NB4 (cell line): ENCODE measurements at regions not wholly inside any gene's neighbourhood (a gene's known extent, or its start where the extent isn't known, plus 50 kb on each side); places are given as distances from the start of the nearest gene placed in this dataset.

ENCODE experiments used
- DNase-seq: peaks from one replicate; pipeline ENCODE4 v3.0.0; 2010; ENCODE audit warnings: low read depth
- H3K4me3 ChIP-seq: one replicate; pipeline ENCODE4 v1.5.1; 2011; ENCODE audit warnings: mild to moderate bottlenecking, low read depth, low read length, moderate library complexity
- CTCF ChIP-seq: IDR thresholded peaks from one replicate; pipeline ENCODE4 v1.5.1; 2012; ENCODE audit warnings: low read depth, low read length
- MAX ChIP-seq: IDR thresholded peaks from 2 replicates; pipeline ENCODE4 v1.6.1; 2011; ENCODE audit warnings: low read depth, low read length
- MYC ChIP-seq: IDR thresholded peaks from 2 replicates; pipeline ENCODE4 v1.6.1; 2011; ENCODE audit warnings: low read depth, low read length
- POLR2A ChIP-seq: IDR thresholded peaks from 2 replicates; pipeline ENCODE4 v1.6.1; 2011; ENCODE audit warnings: mild to moderate bottlenecking; ENCODE audit not compliant: insufficient read length; ENCODE audit errors: extremely low read depth

GRCh38 chr3:184643442-184643841 lies 68.4 kb downstream of the MAGEF1 start:
- no peak overlapping the region for H3K4me3 ChIP-seq
- DNase-seq: no peak
- TF ChIP-seq CTCF (no peak), MAX (no peak), POLR2A (no peak), MYC (no peak)

GRCh38 chr3:184642631-184643285 lies 69.1 kb downstream of the MAGEF1 start:
- no peak for DNase-seq
- no peak overlapping the region for H3K4me3 ChIP-seq
- TF ChIP-seq POLR2A (no peak), MAX (no peak), CTCF (no peak), MYC (no peak)

GRCh38 chr3:184641430-184641829 lies 70.4 kb downstream of the MAGEF1 start:
- H3K4me3 ChIP-seq: no peak overlapping the region
- no peak for TF ChIP-seq MYC
- TF ChIP-seq POLR2A: no peak
- TF ChIP-seq CTCF: no peak
- TF ChIP-seq MAX: no peak
- DNase-seq: no peak

- no peak for DNase-seq
- TF ChIP-seq MAX: no peak
- H3K4me3 ChIP-seq: no peak overlapping the region
Measured at GRCh38 chr3:184639351-184639750, 72.5 kb downstream of the MAGEF1 start.

- peak; percentile 85 for DNase-seq
- H3K4me3 ChIP-seq: no peak overlapping the region
- no peak for TF ChIP-seq POLR2A
- TF ChIP-seq MAX: no peak; the same call in 1 of the 2 replicates
- no peak for TF ChIP-seq CTCF
- TF ChIP-seq MYC: 0 out of 2 replicates have a peak, but pooled peaks have one; percentile 20
Measured at GRCh38 chr3:184637705-184638104, 74.2 kb downstream of the MAGEF1 start.

- no peak overlapping the region for H3K4me3 ChIP-seq
- peak; percentile 85 for DNase-seq
- TF ChIP-seq CTCF (no peak), MYC (no peak), MAX (peak; percentile 14; the same call in 1 of the 2 replicates)
Measured at GRCh38 chr3:184636741-184637316, 75.0 kb downstream of the MAGEF1 start.
